Panc1 (cell line): ENCODE measurements at regions not wholly inside any gene's neighbourhood (a gene's known extent, or its start where the extent isn't known, plus 50 kb on each side); places are given as distances from the start of the nearest gene placed in this dataset.

Experiments
- ATAC-seq: fragments of 200-7000 bp; cut with Tn5 transposase; 2 replicates; pipeline ENCODE4 v1.9.1; 2020; ENCODE audit warnings: mild to moderate bottlenecking, moderate library complexity
- BruUV-seq: library from RNA; stranded (reverse); fragments of 400-500 nt; replicated peaks from 2 replicates; lab custom pipeline; 2021; lab: Mats Ljungman, UMichigan
- CTCF ChIA-PET: fragments of 300-600 bp; sonication (Branson Sonifier 250); formaldehyde crosslinking; loops from one replicate; lab custom pipeline; 2022; ENCODE audit warnings: antibody characterized with exemption; lab: Charles Lee
- POLR2A ChIA-PET: fragments of 300-600 bp; sonication (Branson Sonifier 250); formaldehyde crosslinking; loops from one replicate; lab custom pipeline; 2022; ENCODE audit warnings: antibody characterized with exemption; lab: Charles Lee
- DNase-seq: peaks from one replicate; pipeline ENCODE4 v3.0.0-alpha.2; 2010; ENCODE audit warnings: low read depth, low spot score
- H3K27ac ChIP-seq: 2 replicates; pipeline ENCODE4 v1.5.1; 2011; ENCODE audit warnings: mild to moderate bottlenecking, low read length, inconsistent platforms
- H3K27me3 ChIP-seq: fragments of 200-500 bp; sonication (Bioruptor generic); 2 replicates; pipeline ENCODE4 v1.6.0; 2014; ENCODE audit warnings: low read length, inconsistent platforms; ENCODE audit not compliant: control insufficient read depth, insufficient read depth
- H3K36me3 ChIP-seq: fragments of 200-500 bp; sonication (Bioruptor generic); 2 replicates; pipeline ENCODE4 v1.5.1; 2014; ENCODE audit warnings: inconsistent platforms, mild to moderate bottlenecking, low read length, moderate library complexity; ENCODE audit not compliant: control insufficient read depth, insufficient read depth
- H3K4me1 ChIP-seq: 2 replicates; pipeline ENCODE4 v1.5.1; 2011; ENCODE audit warnings: inconsistent platforms, mild to moderate bottlenecking, low read length, moderate library complexity; ENCODE audit not compliant: control insufficient read depth, insufficient read depth
- H3K4me3 ChIP-seq, 2 experiments: 2 replicates each; pipeline ENCODE4 v1.5.1; 2011 to 2012; ENCODE audit warnings: low read depth in 2 of 2, low read length in 2 of 2, mild to moderate bottlenecking in 2 of 2, inconsistent platforms in 1 of 2, moderate library complexity in 1 of 2
- H3K9me3 ChIP-seq: fragments of 200-500 bp; sonication (Bioruptor generic); 2 replicates; pipeline ENCODE4 v1.5.1; 2014; ENCODE audit warnings: low read depth, mild to moderate bottlenecking, inconsistent platforms, low read length, moderate library complexity; ENCODE audit not compliant: control insufficient read depth, insufficient read depth
- POLR2AphosphoS5 ChIP-seq: IDR thresholded peaks from 2 replicates; pipeline ENCODE4 v1.6.1; 2012; ENCODE audit warnings: mild to moderate bottlenecking, low read depth, low read length, moderate library complexity
- REST ChIP-seq, 2 experiments: IDR thresholded peaks; 2 replicates each; pipeline ENCODE4 v1.6.1; 2011 to 2012; ENCODE audit warnings: low read depth in 2 of 2, control low read depth in 1 of 2, low read length in 1 of 2, mild to moderate bottlenecking in 1 of 2, moderate library complexity in 1 of 2; ENCODE audit not compliant: insufficient read depth in 1 of 2
- SIN3A ChIP-seq: IDR thresholded peaks from 2 replicates; pipeline ENCODE4 v1.6.1; 2012; ENCODE audit warnings: low read depth, mild to moderate bottlenecking, low read length, moderate library complexity, borderline replicate concordance; ENCODE audit not compliant: insufficient read depth
- TCF7L2 ChIP-seq: IDR thresholded peaks from 2 replicates; pipeline ENCODE4 v1.6.1; 2011; ENCODE audit warnings: mild to moderate bottlenecking, low read depth, low read length, inconsistent platforms
- in situ Hi-C: cut with HindIII; loops from 2 replicates; pipeline ENCODE4 v1.10.0; 2016; ENCODE audit warnings: low sequenced_read_pairs, low pct_unique_long_range_greater_than_20kb
- intact Hi-C: fragments of 100-400 bp; cut with micrococcal nuclease; formaldehyde crosslinking; loops from one replicate; pipeline ENCODE4 v1.10.0; 2022; ENCODE audit not compliant: unreplicated experiment
- TF ChIP-seq, protein P1 (sequence below): fragments of 450-650 bp; IDR thresholded peaks from 2 replicates; pipeline ENCODE4 v1.5.1; 2017; ENCODE audit warnings: mild to moderate bottlenecking

DNA sequence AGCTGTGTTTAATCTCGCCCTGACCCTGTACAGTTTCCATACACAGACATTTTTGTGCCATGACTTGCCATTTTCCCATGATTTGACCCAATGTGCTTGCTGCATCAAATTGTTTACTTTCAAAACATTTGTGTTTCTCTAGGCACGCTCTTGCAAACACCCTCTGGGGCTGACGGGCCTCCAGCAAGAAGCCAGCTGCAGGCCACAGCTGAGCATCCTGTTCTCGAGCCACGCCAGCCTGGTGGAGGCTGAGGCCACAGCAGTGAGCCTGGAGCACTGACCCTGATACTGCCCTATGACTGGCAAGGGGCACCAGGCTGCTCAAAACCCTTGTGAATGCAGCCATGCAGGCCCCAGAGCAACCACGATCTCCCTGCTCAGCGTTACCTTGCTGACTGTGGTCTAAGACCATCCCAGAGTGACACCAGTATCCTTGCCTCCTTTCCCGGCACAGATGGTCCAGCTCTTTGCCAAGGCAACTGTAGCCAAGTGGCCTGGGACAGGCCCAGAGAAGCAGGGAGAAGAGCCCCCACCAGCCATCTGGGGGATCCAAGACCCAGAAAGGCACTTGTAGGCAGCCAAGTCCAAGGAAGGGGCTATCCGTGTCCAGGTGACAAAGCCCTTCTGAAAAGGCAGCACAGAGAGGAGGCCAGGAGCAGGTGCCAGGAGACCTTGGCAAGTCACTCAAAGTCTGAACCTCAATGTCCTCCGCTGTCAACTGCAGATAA lies 78.5 kb downstream of the OAT start:
- DNase-seq: peak; percentile 58
- intact Hi-C loops: no loop called here
- TF ChIP-seq REST (IDR thresholded peaks at IDR 0.05; ENCODE audit: insufficient read depth in 1 of 2, low read depth in 2 of 2, low read length in 1 of 2) (no peak), POLR2AphosphoS5 (no peak), TCF7L2 (no peak), SIN3A (no peak)
- TF ChIP-seq, protein P1, sequence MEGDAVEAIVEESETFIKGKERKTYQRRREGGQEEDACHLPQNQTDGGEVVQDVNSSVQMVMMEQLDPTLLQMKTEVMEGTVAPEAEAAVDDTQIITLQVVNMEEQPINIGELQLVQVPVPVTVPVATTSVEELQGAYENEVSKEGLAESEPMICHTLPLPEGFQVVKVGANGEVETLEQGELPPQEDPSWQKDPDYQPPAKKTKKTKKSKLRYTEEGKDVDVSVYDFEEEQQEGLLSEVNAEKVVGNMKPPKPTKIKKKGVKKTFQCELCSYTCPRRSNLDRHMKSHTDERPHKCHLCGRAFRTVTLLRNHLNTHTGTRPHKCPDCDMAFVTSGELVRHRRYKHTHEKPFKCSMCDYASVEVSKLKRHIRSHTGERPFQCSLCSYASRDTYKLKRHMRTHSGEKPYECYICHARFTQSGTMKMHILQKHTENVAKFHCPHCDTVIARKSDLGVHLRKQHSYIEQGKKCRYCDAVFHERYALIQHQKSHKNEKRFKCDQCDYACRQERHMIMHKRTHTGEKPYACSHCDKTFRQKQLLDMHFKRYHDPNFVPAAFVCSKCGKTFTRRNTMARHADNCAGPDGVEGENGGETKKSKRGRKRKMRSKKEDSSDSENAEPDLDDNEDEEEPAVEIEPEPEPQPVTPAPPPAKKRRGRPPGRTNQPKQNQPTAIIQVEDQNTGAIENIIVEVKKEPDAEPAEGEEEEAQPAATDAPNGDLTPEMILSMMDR: no peak
- CTCF ChIA-PET: no interaction called here
- Histone ChIP-seq H3K27ac (no peak overlapping the region), H3K27me3 (no peaks in the 10 kb centered on the region), H3K4me3 (no peak overlapping the region), H3K36me3 (no peaks in the 10 kb centered on the region), H3K4me1 (peaks cover 11% of the 10 kb centered on the region), H3K9me3 (no peaks in the 10 kb centered on the region)
- POLR2A ChIA-PET: no interaction called here
- BruUV-seq: no TSS peak
- in situ Hi-C loops: no loop called here
- peak; percentile 87 for ATAC-seq

DNA sequence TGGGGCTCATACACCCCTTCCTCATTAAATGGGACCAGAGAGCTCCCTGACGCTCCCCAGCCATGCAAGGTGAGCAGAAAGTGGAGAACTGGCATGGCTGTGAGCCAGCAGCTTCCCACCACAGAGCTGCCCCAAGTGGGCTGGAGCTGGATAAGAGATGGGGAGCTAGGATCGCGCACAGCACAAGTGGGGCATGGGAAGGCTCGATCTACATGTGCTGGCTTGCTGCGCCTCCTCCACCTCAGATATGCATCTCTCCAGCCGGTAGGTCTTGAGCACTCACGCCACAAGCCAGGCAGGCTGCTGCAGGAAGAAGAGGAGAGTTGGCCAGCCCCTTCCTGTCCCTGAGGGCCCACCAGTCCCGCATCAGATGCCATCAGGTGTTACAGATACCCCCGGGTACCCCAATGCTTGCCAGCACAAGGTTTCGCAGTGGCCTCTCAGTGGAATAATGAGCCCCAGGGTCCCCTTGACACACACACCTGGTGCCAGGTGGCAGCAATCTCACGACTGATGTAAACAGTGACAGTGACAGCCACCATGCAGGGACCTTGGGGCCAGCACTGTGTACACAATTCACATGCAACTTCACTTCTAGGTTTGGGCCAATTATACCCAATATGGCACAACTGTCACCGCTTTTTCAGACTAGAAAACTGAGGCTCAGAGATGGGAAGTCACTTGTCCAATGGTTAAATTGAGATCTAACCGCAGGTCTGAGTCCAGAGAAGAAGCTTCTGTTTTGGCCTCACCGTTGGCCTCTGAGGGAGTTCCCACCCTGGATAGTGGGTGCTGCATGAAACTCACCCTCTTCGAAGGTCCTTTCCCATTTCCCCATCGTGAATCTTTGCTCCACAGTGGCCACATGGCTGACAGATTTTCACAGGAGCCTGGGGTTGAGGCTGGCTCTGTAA lies 79.3 kb downstream of the OAT start:
- no peak for TF ChIP-seq POLR2AphosphoS5
- TF ChIP-seq REST (IDR thresholded peaks at IDR 0.05; ENCODE audit: insufficient read depth in 1 of 2, low read depth in 2 of 2, low read length in 1 of 2): no peak
- in situ Hi-C loops: no loop called here

More for the DNA sequence above, 79.3 kb downstream of the OAT start:
- DNase-seq (no peak), ATAC-seq (no peak)
- POLR2A ChIA-PET: no interaction called here
- Histone ChIP-seq H3K9me3 (no peaks in the 10 kb centered on the region), H3K4me3 (no peak overlapping the region), H3K27me3 (no peaks in the 10 kb centered on the region), H3K36me3 (no peaks in the 10 kb centered on the region), H3K27ac (no peak overlapping the region), H3K4me1 (peaks cover 11% of the 10 kb centered on the region)
- BruUV-seq: no TSS peak
- CTCF ChIA-PET: no interaction called here
- intact Hi-C loops: no loop called here
